Stimulated activated CD4-positive, alpha-beta T cell treated with anti-CD3 and anti-CD28 coated beads, TNF-alpha, amount 100 ng/mL, for 4 hours (primary cell): ENCODE measurements at regions not wholly inside any gene's neighbourhood (a gene's known extent, or its start where the extent isn't known, plus 50 kb on each side); places are given as distances from the start of the nearest gene placed in this dataset.
"Not testable (repeated sequence)": the region's sequence is repeated elsewhere in the genome, so short reads cannot be mapped to it uniquely, and the experiment has no call there.

ENCODE experiments used
- DNase-seq, 3 experiments: peaks; one replicate each; pipeline ENCODE4 v3.0.0-alpha.2; 2020; ENCODE audit warnings: low read depth in 3 of 3

DNA sequence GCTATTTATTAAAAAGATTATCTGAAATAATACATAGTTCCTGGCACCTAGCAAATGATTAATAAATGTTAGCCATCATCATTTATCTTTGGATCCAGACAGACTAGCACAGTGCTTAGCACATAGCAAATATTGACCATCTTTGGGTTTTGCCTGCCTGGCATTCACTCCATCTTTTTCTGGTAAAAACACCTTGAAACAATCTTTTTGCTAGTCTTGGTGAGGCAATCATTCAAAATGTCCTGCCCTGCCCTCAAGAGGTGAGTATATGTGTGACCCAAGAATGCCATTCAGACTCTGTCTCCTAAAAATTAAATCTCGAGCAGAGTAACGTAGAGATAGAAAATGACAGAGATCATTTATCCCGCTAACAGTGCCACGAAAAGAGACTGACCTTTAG, 78.3 kb upstream of the ZNF280D start:
- DNase-seq, result no peak

DNA sequence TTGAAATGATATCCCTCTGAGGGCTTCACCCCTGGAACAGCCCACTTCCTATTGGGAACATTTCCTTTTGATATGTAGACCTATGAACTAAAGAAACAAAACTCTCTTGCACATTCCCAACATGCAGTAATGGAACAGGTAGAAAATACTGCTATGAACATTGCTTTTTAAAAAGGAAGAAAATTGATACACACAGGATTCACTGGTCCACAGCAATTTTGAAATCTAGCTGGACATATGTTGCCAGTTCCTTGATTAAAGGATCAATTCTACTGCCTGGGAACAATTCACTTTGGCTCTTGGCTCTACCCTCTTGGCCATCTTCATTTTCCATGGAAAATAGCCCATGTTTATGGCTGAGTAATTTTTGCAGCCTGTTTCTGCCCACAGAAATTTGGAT, 74.9 kb upstream of the ZNF280D start:
- no peak for DNase-seq

DNA sequence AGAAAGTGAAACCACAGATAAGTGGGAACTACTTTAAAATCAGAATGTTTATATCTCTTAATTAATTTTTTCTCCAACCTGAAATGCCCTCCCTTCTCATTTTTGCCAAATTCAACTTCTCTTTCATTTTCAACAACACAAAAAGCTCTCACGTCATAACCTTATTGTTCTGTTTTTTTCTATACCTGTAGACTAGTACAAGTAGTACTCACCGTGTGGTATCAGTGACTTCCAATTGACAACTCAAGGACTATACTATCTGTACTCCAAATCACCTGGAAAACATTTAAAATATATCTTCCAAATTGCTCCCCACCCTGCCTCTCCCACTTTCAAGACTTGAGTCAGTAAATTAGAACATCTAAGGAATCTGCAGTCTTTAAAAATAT, 72.8 kb upstream of the ZNF280D start:
- DNase-seq, result no peak

DNA sequence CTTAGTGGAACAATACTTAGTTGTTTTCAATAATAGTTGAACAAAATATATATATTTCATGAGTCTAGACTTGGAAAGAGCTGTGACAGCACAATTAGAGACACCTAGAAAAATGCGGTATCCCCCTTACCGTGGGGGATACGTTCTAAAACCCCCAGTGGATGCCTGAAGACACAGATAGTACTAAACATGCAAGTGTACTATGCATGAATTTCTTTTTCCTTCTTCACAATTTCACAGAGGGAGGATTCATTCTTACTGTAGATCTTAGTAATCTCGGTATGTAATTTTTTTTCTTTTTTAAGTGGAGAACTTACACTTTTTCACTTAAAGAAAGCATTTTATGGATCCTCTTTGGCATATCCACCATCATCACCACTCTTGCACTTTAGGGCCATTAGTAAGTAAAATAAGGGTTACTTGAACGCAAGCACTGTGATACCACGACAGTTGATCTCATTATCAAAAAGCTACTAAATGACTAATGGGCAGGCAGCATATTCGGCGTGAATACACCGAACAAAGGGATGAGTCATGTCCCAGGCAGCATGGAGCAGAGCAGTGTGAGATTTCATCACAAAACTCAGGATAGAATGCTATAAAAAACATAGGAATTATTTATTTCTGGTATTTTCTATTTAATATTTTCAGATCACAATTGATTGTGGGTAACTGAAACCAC, 72.3 kb upstream of the ZNF280D start:
- no peak for DNase-seq

DNA sequence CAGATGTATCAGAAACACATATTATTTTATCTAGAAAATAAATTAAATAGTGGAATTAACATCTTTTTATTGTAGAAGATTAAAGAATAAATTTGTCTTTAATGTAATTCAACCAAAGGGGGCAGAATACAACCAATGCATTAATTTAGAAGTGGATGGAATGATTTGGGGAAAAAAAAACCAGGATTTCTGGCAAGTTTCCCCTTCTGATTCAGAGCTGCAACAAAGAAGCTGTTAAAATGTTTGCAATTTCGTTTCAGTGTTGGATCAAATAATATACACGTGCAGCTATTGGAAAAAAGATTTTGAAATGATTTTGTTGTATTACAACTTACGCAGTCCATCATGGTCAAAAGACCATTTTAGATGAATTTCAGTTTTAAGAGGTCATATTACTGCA, 71.6 kb upstream of the ZNF280D start:
- DNase-seq, result no peak

GRCh38 chr15:56804279-56804678, 71.0 kb upstream of the ZNF280D start:
- DNase-seq, result no peak

- DNase-seq, result no peak
These were observed 68.9 kb upstream of the ZNF280D start for GRCh38 chr15:56802161-56802560.

- DNase-seq, result no peak
These were observed 65.3 kb upstream of the ZNF280D start for GRCh38 chr15:56798639-56799038.

GRCh38 chr15:56797720-56798275, 64.5 kb upstream of the ZNF280D start:
- DNase-seq, result no peak

GRCh38 chr15:56795502-56795901, 62.2 kb upstream of the ZNF280D start:
- no peak for DNase-seq

DNA sequence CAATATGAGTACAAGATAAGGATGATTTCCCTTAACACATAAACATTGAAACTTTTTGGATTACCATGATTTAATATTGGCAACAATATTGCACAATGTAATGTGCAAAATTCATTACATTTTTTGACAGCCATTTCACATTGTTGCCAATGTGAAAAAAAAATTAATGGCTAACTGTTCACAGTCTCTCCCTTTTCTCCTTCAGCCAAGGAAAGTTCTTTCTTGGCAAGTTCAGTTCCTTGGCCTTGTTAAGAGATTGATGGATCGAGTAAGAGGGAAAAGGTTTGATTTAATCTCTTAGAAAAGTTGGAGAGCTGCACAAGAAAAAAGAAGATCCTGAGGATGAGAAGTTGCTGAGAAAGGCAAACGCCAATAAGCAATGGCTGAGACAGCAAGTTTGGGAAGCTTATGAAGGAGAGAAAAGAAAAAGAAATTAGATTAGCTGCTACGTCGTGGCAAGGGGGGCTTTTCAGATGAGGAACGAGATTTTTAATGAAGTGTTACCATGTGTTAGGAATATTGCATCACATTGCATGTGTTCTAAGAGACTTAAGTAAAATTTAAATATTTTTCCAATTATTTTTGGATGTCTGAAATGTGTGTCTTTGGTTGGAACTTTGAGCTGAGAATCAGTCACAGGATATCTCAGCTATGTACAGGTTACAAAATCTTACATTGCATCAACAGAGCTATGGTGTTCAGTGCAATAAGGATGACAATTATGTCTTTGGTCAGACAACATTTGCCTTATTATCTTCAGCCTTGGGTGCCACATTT, 61.4 kb upstream of the ZNF280D start:
- DNase-seq, result no peak

DNA sequence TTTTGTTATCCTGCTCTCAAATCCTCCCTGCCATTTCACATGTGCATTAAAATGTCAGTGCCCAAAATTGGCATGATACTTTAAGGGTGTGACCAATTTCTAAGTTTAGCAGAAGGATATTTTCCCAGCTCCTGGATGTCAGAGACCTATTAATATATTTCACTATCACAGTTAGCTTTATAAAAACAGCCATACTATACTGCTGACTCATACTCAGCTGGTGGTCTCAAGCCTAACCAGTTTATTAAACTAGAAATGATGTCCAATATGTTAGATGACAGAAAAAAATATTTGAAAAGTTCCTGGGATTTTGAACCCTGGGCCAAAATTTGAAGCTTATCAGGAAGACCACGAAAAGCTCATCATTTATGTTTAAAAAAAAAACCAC, 60.9 kb upstream of the ZNF280D start:
- no peak for DNase-seq

GRCh38 chr15:56792211-56792610, 58.9 kb upstream of the ZNF280D start:
- no peak for DNase-seq

DNA sequence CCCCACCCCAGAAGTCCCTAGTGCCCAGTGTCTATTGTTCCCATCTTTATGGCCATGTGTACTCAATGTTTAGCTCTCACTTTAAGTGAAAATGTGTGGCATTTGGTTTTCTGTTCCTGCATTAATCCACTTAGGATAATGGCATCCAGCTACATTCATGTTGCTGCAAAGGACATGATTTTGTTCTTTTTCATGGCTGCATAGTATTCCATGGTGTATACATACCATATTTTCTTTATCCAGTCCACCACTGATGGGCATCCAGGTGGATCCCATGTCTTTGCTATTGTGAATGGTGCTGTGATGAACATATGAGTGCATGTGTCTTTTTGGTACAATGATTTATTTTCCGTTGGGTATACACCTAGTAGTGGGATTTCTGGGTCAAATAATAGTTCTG, 58.2 kb upstream of the ZNF280D start:
- not testable (repeated sequence) for DNase-seq

DNA sequence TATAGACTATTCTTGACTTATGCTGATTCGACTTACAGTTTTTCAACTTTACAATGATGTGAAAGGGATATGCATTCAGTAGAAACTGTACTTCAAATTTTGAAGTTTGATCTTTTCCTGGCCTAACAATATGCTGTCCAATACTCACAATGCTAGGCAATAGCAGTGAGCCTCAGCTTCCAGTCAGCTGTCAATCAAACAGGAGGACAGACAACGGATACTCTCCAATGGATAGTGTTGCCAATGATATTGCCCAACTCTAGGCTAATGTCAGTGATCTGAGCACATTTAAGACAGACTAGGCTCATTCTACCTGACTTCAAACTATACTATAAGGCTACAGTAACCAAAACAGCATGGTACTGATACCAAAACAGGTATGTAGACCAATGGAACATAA, 55.0 kb upstream of the ZNF280D start:
- no peak for DNase-seq

- DNase-seq, result no peak
These were observed 53.7 kb upstream of the ZNF280D start for GRCh38 chr15:56786966-56787365.

- no peak for DNase-seq
These were observed 50.8 kb upstream of the ZNF280D start for GRCh38 chr15:56783857-56784661.

DNA sequence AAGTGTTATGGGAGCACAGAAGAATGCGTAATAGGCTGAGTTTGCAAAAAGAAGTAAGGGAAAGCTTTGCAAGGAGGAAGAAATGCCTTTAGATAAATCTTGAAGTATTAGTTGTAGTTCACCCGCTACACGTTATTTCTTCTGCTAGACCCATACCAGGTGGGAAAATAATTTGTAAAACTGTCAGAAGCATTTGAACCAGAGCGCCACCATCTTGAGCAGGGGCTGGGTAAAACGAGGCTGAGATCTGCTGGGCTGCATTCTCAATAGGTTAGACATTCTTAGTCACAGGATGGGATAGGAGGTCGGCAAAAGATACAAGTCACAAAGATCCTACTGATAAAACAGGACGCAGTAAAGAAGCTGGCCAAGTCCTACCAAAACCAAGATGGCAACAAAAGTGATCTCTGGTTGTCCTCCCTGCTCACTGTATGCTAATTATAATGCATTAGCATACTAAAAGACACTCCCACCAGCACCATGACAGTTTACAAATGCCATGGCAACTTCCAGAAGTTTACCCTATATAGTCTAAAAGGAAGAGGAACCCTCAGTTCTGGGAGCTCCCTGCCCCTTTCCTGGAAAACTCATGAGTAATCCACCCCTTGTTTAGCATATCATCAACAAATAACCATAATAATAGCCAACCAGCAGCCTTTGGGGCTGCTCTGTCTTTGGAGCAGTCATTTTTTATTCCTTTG, 50.0 kb upstream of the ZNF280D start:
- no peak for DNase-seq
